HS-5 (cell line): ENCODE measurements at regions not wholly inside any gene's neighbourhood (a gene's known extent, or its start where the extent isn't known, plus 50 kb on each side); places are given as distances from the start of the nearest gene placed in this dataset.

Experiments
- DNase-seq: peaks from one replicate; pipeline ENCODE4 v3.0.0-alpha.2; 2012; ENCODE audit warnings: low read depth

- no peak for DNase-seq
Measured at GRCh38 chr3:124576565-124577493, 153.4 kb upstream of the UMPS start.

GRCh38 chr3:124577494-124578167 lies 152.6 kb upstream of the UMPS start:
- DNase-seq: no peak

GRCh38 chr3:124579641-124580040 lies 150.6 kb upstream of the UMPS start:
- DNase-seq: no peak

- DNase-seq: no peak
Measured at GRCh38 chr3:124582196-124582595, 148.1 kb upstream of the UMPS start.

- DNase-seq: no peak
Measured at GRCh38 chr3:124582621-124583395, 147.4 kb upstream of the UMPS start.

GRCh38 chr3:124584245-124584551 lies 146.1 kb upstream of the UMPS start:
- no peak for DNase-seq

- no peak for DNase-seq
Measured at GRCh38 chr3:124584552-124585391, 145.5 kb upstream of the UMPS start.

GRCh38 chr3:124586126-124587052 lies 143.9 kb upstream of the UMPS start:
- no peak for DNase-seq

- no peak for DNase-seq
Measured at GRCh38 chr3:124587053-124587408, 143.2 kb upstream of the UMPS start.

GRCh38 chr3:124588036-124588435 lies 142.2 kb upstream of the UMPS start:
- DNase-seq: no peak

GRCh38 chr3:124588794-124589193 lies 141.5 kb upstream of the UMPS start:
- no peak for DNase-seq

GRCh38 chr3:124591699-124592098 lies 138.6 kb upstream of the UMPS start:
- no peak for DNase-seq

GRCh38 chr3:124592658-124593441 lies 137.4 kb upstream of the UMPS start:
- DNase-seq: no peak

- DNase-seq: no peak
Measured at GRCh38 chr3:124593442-124593829, 136.8 kb upstream of the UMPS start.

- DNase-seq: no peak
Measured at GRCh38 chr3:124594581-124594980, 135.7 kb upstream of the UMPS start.

- DNase-seq: no peak
Measured at GRCh38 chr3:124597273-124597672, 133.0 kb upstream of the UMPS start.

- no peak for DNase-seq
Measured at GRCh38 chr3:124597979-124598378, 132.3 kb upstream of the UMPS start.

GRCh38 chr3:124599147-124599765 lies 131.0 kb upstream of the UMPS start:
- no peak for DNase-seq
